NCI-H146 treated with DMSO at 0.1 percent for 48 hours (cell line): ENCODE measurements at regions not wholly inside any gene's neighbourhood (a gene's known extent, or its start where the extent isn't known, plus 50 kb on each side); places are given as distances from the start of the nearest gene placed in this dataset.
A peak's percentile ranks its signal among the peaks of the same experiment; 100 is the strongest.

Experiments
- DNase-seq: peaks from one replicate; lab custom pipeline; 2025; ENCODE audit not compliant: unreplicated experiment; lab: John Stamatoyannopoulos, UW

DNA sequence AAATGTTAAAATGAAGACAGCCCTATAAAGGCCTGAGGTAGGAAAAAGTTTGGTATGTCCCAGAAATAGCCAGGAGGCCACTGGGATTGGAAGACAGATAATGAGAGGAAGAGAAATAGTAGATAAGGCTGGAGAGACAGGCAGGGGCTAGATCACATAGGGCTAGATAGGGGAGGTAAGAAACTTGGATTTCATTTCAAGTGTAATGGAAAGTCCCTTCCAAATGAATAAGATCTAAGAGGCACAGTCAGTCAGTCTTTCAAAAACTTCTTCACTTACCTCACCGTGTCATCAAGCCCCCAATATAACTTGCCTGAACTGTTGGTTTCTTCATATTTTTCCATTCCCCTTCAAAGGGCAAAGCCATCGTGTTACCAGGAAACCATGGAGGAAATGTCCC lies 121.8 kb downstream of the SPCS3 start:
- DNase-seq, result no peak

DNA sequence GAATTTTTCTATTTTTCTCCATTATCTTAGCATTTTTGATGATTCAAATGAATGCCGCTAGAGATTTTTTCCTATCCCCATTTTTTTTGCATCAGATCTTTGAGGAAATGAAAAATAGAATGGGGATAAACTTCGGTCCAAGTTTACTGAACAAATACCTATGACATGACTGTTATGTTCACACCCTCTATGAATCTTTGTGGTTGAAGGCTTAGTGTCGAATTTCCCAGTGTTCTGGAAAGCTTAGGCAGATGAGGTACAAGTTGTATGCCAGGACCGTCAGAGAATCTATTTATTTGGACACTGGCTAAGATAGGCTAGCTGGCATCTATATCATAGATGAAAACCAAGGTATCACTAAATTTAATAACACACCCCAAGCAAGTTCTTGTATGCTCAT lies 123.4 kb downstream of the SPCS3 start:
- no peak for DNase-seq

DNA sequence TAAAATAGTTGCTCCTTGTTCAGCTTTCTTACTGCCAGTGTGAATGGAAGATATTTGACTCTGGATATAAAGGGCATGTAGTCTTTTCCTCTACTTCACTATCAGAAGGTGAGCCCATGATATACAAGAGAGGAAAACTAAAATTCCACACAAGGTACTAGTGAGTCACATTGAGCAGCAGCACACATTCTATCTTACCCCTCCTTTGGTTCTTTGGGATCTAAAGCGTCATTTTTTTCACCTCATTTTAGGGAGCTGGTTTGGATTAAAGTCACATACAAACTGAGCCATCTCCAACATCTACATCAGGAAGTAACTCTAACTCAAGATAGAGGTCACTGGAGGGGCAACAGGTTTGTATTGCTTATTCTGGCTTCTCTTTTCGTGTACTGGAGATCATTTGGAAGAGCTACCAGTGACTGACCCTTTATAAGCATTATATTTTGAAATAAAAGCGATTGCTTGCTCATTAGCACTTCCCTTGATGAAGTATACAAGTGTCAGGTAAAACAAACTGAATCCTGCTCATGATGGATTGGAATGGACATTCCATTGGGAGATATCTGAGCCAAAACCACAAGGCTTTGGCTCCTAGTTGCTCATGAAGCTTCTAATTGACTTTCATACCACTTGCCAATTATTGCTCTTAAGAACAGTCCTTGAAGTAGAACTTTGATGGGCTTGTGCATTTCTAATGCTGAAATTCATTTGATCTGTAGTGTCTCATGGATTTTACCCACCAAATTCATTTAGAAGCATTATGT lies 124.1 kb downstream of the SPCS3 start:
- DNase-seq, result no peak

GRCh38 chr4:176444741-176445140 lies 125.0 kb downstream of the SPCS3 start:
- no peak for DNase-seq

DNA sequence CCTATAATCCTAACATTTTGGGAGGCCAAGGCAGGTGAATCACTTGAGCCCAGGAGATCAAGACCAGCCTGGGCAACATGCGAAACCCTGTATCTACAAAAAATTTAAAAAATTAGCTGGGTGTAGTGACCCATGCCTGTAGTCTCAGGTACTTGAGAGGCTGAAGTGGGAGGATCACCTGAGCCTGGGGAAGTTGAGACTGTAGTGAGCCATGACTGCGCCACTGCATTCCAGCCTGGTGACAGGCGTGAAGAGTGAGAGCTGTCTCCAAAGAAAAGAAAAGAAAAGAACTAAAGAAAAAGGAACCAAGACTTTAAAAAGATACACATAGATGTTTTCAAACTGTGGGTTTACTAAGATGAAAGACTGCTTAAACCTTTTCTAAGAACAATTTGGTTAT lies 129.0 kb downstream of the SPCS3 start:
- no peak for DNase-seq

- DNase-seq, result peak; percentile 13
Measured at GRCh38 chr4:176451443-176451842, 131.7 kb downstream of the SPCS3 start.

GRCh38 chr4:176453079-176453478 lies 133.3 kb downstream of the SPCS3 start:
- no peak for DNase-seq

DNA sequence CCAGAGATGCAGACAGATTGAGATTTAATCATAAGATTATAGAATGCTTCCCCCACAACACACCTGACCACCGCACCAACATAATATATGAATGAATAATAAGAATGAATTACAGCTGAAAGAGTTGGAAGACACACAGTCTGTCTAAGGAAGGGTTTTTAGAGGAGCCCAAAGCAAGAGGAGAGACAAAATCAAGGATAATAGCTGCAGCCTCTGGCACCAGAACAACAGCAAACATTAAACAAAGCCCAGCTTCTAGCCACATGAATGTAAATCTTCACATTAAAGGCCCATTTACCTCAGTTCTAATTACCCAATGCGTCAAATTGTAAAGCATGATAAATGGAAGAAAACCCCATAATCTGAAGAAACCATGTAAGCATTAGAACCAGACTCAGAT lies 133.9 kb downstream of the SPCS3 start:
- DNase-seq, result no peak

- no peak for DNase-seq
Measured at GRCh38 chr4:176464748-176465147, 145.0 kb downstream of the SPCS3 start.

- DNase-seq, result no peak
Measured at GRCh38 chr4:176467001-176467400, 147.2 kb downstream of the SPCS3 start.

DNA sequence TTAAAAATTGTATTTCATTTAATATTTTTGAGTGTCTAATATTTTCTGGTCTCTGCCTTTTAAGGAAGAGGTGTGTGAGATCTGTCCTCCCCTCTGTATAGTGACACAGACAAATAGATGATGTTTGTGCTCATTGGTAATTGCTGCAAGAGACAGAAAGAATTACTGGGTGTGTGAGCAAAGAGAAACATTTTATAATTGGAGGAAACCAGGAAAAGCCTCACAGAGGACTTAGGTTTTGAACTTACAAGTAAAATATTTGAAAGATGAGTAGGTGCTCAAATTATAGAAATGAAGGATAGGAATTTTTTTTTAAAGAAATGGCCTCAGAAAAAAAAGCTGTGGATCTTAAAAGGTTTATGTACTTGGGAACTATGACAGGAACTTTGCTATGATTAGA lies 149.8 kb downstream of the SPCS3 start:
- no peak for DNase-seq

- DNase-seq, result no peak
Measured at GRCh38 chr4:176470671-176471070, 150.9 kb downstream of the SPCS3 start.

DNA sequence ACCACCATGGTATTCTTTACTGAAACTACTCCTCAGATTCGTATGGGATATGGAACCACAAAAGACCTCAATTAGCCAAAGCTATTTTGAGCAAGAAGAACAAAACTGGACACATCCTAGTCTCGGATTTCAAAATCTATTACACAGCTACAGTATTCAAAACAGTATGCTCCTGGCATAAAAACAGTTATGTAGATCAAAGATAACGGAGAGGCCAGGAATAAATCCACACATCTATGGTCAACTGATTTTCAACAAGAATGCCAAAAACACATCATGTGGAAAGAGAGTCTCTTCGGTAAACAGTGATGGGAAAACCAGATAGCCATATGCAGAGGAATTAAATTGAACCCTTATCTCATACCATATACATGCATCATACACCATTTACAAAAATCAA lies 155.3 kb downstream of the SPCS3 start:
- no peak for DNase-seq

DNA sequence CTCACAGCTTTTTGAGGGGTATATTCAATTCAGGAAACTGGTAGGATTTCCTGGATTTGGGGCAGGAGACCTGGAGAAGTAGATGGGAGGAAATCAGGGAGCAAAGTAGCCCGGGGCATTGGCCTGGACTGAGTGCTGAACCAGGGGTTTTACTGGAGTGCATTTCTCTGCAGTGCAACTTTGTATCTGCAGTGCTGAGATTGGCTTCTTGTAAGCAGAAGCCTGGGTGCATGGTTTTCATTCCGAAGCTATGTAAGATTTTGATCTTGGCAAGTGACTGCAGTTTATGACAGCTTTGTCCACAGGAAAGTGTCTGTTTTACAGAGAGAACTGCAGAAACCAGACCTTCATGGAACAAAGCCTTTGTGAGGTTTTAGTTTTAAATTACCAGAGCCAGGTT lies 158.3 kb downstream of the SPCS3 start:
- no peak for DNase-seq

DNA sequence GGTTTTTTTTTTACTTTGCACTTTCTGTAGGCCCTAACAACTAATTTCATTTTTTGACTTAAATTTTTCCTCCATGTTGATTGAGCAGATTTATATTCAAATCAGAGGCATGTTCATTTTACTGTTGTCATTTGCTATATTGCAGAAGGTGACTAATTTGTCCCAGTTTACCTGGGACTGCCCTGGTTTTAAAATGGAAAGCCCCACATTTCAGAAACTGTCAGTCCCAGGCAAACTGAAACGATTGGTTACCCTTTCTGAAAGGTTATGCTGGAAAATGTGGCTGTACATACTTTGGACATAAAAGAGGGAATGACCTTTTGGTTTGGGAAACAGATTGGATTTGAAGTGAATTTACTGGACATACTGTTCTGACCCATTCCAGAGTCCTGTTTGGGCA lies 160.0 kb downstream of the SPCS3 start:
- DNase-seq, result no peak

- no peak for DNase-seq
Measured at GRCh38 chr4:176482972-176483371, 163.2 kb downstream of the SPCS3 start.

DNA sequence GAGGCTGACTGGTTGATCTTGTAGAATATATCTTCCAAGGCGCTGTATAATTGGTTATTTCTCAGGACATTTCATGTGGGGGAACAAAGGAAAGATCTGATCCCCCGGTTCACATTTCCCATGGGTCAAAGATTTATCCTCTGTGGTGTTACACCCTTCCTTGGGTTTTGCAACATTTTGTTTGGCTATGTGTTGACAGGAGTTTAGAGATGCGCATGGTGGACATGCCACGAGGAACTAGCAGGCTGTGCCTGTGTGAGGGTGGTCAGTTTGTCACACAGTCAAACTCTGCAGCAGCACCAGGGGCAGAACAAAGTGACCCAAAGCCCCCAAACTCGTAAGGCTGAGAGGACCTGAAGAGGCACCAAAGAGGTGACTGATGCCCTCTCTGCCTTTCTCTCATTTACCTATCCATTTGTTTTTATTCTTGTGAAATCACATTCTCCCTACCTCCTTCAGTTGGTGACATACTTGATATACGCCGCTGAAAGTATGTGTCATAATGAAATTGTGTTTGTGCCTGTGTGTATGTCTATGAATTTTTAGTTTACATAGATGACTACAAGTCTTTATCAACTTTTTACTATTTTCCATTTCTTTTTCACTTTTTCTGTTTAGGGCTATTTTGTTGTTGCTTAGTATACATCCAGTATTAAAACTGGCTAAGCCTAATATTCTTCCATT lies 164.7 kb downstream of the SPCS3 start:
- no peak for DNase-seq

DNA sequence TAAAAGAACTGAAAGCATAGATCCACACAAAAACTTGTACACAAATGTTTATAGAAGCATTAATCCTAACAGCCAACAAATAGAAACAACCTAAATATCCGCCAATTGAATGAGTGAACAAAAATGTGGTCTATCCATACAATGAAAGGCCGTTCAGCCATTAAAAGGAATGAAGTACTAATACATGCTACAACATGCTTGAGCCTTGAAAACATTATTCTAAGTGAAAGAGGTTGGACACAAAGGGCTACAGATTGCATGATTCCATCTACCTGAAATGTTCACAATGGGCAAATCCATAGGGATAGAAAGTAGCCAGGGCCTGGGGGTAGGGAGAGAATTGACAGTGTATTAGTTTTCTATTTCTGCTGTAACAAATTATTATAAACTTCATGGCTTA lies 169.2 kb downstream of the SPCS3 start:
- no peak for DNase-seq

GRCh38 chr4:176492646-176493302 lies 173.0 kb downstream of the SPCS3 start:
- DNase-seq, result no peak

GRCh38 chr4:176498617-176499256 lies 179.0 kb downstream of the SPCS3 start:
- DNase-seq, result no peak

GRCh38 chr4:176499518-176499917 lies 179.8 kb downstream of the SPCS3 start:
- DNase-seq, result no peak

GRCh38 chr4:176500894-176501293 lies 181.1 kb downstream of the SPCS3 start:
- no peak for DNase-seq
